HG03460 (cell line): ENCODE measurements at regions not wholly inside any gene's neighbourhood (a gene's known extent, or its start where the extent isn't known, plus 50 kb on each side); places are given as distances from the start of the nearest gene placed in this dataset.
"Not testable (repeated sequence)": the region's sequence is repeated elsewhere in the genome, so short reads cannot be mapped to it uniquely, and the experiment has no call there.

Experiments
- ATAC-seq: cut with Tn5 transposase; IDR thresholded peaks from one replicate; pipeline ENCODE4 v1.9.1; 2021; ENCODE audit not compliant: unreplicated experiment

DNA sequence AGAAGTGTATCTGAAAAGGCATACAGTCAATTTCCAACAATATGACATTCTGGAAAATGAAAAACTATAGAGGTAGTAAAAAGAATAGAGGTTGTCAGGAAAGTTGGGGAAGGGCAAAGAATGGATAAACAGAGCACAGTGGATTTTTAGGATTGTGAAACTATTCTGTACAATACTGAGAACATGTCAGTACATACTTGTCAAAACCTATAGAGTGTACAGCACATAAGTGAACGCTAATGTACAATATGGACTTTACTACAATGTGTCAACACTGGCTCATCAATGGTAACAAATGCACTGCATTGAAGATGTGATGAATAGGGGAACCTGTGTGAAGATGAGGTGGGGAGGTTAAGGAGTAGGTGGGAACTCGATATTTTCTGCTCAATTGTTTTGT lies 483.0 kb upstream of the PFKP start:
- no peak for ATAC-seq

DNA sequence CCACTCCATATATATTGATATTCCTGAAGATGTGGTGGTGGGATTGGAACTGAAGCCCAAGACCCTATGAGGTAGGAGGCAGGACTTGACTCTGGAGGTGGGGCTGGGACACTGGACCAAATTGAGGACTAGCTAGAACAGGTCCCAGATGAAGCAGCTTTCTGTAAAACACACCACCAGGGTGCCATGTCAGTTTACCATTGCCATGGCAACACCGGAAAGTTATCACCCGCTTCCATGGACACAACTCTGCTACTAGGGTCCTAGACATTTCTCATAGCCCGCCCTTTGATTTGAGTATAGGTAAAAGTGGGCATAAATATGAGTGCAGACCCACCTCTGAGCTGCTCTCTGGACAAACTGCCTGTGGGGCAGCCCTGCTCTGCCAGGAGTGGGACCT lies 490.5 kb upstream of the PFKP start:
- ATAC-seq = no peak

GRCh38 chr10:2575460-2575859 lies 491.9 kb upstream of the PFKP start:
- no peak for ATAC-seq

DNA sequence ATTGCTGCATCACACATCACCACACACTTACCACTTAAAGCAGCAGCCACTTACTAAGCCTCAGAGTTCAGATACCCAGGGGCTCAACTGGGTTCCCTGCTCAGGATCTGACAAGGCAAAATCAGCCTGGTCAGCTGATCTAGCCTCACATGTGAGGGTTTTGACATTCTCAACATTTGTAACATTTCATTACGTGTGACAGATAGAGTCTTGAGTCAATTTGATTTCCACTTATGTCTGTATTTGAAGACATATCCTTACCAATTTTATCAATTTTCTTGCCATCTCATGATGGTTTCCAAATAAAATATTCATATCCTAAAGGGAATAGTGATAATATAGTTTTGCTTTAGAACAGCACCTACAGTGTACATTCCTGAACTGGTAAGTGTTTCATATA lies 494.7 kb upstream of the PFKP start:
- no peak for ATAC-seq

DNA sequence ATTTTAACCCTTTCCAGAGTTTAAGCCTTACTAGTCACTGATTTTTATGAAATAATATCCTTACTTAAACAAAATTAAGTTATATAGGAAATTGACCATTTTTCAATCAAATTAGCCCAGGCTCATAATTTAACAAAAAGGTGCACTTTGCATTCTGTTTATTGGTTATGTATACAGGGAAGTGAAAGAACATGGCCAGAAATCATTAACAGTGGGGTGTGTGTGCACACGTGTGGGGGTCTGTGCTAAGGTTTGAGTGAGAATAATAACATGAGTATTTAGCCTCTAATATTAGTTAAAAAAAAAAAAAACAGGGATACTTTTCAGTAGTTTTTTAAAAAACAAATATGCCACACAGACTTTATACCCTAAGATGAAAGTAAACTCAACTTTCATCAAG lies 510.5 kb upstream of the PFKP start:
- ATAC-seq = peak; percentile 93

DNA sequence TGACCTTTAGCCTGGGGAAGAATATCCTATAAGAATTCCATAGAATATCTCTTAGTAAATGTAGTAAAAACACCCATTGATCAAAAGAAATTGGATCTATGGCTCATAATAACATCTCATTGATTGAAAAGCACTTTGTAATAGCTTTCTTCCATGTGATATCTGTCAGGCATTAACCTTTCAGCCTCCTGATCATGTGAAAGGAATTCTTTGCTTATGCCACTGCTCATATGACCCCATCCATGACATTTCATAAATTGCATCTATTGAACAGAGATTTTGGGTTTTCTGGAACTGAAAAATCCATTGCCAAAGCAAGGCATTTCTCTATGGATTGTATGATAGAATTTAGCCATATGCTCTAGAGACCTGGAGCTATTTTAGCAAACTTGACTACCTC lies 519.3 kb upstream of the PFKP start:
- ATAC-seq = no peak

DNA sequence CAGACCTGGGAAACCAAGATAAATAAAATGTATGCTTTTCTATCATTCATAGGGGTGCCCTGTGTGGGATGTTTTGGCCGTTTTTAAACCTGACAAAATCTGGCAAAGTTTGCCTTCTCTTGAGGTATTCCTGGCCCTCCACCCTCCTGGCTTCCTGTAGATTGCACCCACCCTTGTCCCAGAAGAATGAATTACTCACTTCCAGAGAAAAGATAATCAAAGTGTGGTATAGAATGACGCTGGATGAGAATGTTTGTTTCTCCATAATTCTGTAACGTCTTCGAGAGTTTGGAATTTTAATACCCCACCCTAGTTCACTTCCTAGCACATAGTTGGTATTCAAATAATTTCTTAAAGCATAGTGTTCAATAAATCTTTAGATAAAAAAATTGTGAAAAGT lies 519.7 kb upstream of the PFKP start:
- no peak for ATAC-seq

- not testable (repeated sequence) for ATAC-seq
Observed at GRCh38 chr10:2546894-2547293, 520.5 kb upstream of the PFKP start.

DNA sequence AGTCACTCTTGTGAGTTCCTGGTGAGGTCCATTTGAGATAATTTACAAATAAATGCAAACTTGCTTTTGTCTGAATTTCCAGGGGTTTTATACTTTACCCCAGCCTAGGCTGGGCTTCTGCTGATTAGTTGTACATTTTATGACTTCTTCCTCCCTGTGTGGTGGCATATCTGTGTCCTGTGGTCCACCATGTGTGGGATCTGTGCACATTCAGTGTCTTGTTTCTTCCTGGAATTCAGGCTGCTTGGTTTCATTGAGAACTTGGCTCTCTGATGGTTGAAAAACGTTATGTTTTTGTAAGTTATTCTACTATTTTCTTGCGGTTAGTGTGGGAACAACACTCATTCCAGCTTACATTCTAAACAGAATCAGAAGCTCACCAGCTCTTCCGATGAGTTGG lies 523.4 kb upstream of the PFKP start:
- ATAC-seq = no peak

GRCh38 chr10:2543142-2543886 lies 524.0 kb upstream of the PFKP start:
- no peak for ATAC-seq

GRCh38 chr10:2541176-2541575 lies 526.2 kb upstream of the PFKP start:
- ATAC-seq = no peak

GRCh38 chr10:2529945-2530344 lies 537.4 kb upstream of the PFKP start:
- no peak for ATAC-seq

- no peak for ATAC-seq
Observed at GRCh38 chr10:2525781-2526180, 541.6 kb upstream of the PFKP start.

- no peak for ATAC-seq
Observed at GRCh38 chr10:2519139-2519538, 548.2 kb upstream of the PFKP start.

DNA sequence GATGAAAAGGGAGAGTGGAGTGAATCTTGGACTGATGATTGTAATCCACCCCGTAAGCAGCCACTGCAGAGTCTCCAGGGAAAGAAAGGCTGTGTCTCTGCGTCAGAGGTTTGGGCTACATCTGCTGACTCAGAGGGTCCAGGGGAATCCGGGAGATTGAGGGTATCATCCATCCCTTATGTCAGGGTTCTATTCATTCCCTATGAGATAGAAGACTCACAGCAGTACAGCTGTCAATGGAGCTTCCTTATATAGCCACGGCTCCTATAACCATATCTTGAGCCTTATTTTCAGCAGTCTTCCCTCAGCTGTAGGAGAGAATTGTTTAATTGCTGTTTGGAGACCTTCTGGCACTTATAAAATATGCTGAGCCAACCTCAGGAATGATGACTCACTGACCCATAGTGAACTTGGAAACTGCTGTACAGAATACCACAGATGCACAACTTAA lies 558.2 kb upstream of the PFKP start:
- no peak for ATAC-seq

DNA sequence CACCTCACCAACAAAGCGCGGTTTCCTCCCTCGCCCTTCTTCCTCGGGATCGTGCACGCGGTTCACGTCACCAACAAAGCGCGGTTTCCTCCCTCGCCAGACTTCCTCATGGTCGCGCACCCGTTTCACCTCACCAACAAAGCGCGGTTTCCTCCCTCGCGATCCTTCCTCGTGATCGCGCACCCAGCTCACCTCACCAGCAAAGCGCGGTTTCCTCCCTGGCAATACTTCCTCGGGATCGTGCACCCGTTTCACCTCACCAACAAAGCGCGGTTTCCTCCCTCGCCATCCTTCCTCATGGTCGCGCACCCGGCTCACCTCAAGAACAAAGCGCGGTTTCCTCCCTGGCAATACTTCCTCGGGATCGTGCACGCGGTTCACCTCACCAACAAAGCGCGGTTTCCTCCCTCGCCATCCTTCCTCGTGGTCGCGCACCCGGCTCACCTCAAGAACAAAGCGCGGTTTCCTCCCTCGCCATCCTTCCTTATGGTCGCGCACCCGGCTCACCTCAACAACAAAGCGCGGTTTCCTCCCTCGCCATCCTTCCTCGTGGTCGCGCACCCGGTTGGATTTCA lies 565.9 kb upstream of the PFKP start:
- ATAC-seq = not testable (repeated sequence)

- no peak for ATAC-seq
Observed at GRCh38 chr10:2494399-2494798, 572.9 kb upstream of the PFKP start.

DNA sequence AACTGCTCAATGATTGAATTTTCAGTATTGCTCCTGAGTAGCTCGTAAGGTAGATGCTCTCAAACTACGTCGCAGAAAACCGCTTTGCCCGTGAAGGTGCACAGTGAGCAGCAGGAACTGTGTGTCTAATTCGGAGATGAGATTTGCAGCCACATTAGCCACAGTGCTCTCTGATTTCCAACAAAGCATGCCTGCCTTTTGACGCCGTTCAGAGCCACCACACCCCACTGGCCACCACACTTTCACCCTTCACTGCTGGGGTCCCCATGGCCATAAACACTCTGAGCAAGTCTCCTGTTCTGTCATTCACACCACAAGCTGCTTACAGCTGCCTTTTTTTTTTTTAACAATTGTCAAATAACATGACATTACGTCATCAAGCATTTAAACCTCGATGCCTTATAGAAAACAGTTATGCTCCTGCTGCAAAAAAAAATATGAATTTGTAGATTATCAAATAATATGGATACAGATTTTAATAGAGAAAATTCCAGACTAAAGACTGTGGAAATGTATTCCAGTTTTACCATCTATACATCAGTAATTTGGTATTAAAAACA lies 578.8 kb upstream of the PFKP start:
- no peak for ATAC-seq

DNA sequence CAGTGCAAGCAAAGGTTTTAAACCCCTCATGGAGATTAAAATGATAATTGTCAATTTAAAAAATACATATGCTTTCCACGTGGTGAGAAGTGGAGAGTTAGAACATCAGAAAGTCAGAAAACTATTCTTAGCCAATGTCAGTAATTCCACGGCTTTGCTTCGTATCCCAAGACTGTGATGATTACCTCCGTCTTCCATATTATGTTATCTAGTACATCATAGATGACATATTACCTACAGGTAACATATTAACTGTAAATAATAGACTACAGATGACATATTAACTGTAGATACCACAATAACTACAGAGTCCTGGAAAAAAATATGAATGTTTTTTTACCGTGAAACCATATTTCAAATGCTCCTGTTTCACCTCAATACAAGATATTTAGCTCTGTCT lies 579.4 kb upstream of the PFKP start:
- ATAC-seq = no peak

DNA sequence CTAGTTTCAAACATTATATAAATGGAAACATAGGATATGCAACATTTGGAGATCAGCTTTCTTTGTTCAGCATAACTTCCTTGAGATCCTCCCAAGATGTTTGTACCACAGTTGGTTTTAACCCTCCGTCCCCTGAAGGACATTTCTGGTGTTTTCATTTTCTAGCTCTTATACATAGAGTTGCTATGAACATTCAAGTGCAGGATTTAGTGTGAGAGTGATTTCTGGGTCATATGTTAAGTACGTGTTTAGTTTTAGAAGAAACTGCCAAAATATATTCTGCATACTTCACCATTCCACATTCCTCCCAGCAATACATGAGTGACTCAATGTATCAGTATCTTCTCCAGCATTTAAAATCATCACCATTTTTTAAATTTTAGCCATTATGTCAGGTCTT lies 588.7 kb upstream of the PFKP start:
- ATAC-seq = no peak

- no peak for ATAC-seq
Observed at GRCh38 chr10:2476812-2477553, 590.4 kb upstream of the PFKP start.

GRCh38 chr10:2476218-2476811 lies 591.0 kb upstream of the PFKP start:
- no peak for ATAC-seq
